Activated T-cell treated with anti-CD3 and anti-CD28 coated beads, Interleukin-2, amount 50 U/mL, for 24 hours (primary cell): ENCODE measurements at regions not wholly inside any gene's neighbourhood (a gene's known extent, or its start where the extent isn't known, plus 50 kb on each side); places are given as distances from the start of the nearest gene placed in this dataset.

Experiments used
- DNase-seq: peaks from one replicate; pipeline ENCODE4 v3.0.0-alpha.2; 2020
- H3K27ac Mint-ChIP-seq: 2 replicates; pipeline ENCODE4 v1.8.0; 2020; ENCODE audit warnings: mild to moderate bottlenecking, mixed read lengths
- H3K27me3 Mint-ChIP-seq: 2 replicates; pipeline ENCODE4 v1.8.0; 2020; ENCODE audit warnings: mixed read lengths
- H3K36me3 Mint-ChIP-seq: 2 replicates; pipeline ENCODE4 v1.8.0; 2020; ENCODE audit warnings: low read depth, mixed read lengths
- H3K4me1 Mint-ChIP-seq: 2 replicates; pipeline ENCODE4 v1.8.0; 2020; ENCODE audit warnings: low read depth, mixed read lengths
- H3K4me3 Mint-ChIP-seq: 2 replicates; pipeline ENCODE4 v1.8.0; 2020; ENCODE audit warnings: mild to moderate bottlenecking, moderate library complexity, mixed read lengths
- H3K9me3 Mint-ChIP-seq: 2 replicates; pipeline ENCODE4 v1.8.0; 2020; ENCODE audit warnings: mixed read lengths

DNA sequence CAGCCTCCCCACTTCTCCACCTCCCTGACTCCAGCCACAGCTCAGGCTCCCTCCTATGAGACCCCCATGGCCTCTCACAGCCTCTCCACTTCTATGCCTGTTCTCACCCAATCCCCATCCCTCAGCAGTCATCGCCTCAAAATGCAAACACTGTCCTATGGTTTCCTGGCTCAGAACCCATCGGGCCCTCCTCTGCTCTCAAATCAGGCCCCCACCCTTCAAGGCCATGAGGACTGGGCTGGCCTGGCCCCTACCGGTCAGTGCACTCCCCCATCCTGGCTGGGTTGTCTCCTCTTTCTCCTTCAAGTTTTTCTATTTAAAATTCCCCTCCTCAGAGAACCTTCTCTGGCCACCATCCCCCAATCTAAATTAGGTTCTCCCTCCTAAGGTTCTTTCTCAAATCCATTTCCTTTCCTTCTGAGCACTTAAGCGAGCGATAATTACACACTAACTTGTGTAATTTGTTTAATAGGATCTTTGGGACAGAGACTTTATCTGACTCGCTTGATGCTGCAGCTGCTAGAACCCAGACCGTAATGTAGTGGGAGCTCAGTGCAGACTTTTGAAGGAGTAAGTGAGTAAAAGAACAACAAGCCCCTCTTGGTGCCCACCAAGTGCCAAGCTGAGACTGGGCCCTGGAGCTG is 347.2 kb downstream of the MATN1 start:
- H3K27ac Mint-ChIP-seq, result no peak overlapping the region
- no peak for DNase-seq
- H3K4me3 Mint-ChIP-seq, result no peak overlapping the region
- H3K4me1 Mint-ChIP-seq, result peaks cover 2% of the 10 kb centered on the region
- no peaks in the 10 kb centered on the region for H3K36me3 Mint-ChIP-seq
- peaks cover 15% of the 10 kb centered on the region for H3K27me3 Mint-ChIP-seq
- no peaks in the 10 kb centered on the region for H3K9me3 Mint-ChIP-seq

- peaks cover 15% of the 10 kb centered on the region for H3K27me3 Mint-ChIP-seq
- no peak overlapping the region for H3K4me3 Mint-ChIP-seq
- no peaks in the 10 kb centered on the region for H3K36me3 Mint-ChIP-seq
- no peaks in the 10 kb centered on the region for H3K9me3 Mint-ChIP-seq
- no peaks in the 10 kb centered on the region for H3K4me1 Mint-ChIP-seq
- no peak overlapping the region for H3K27ac Mint-ChIP-seq
- no peak for DNase-seq
Measured at GRCh38 chr1:30375156-30375555, 348.2 kb downstream of the MATN1 start.

- Mint-ChIP-seq H3K36me3 (no peaks in the 10 kb centered on the region), H3K27me3 (peaks cover 13% of the 10 kb centered on the region), H3K4me1 (no peaks in the 10 kb centered on the region), H3K9me3 (no peaks in the 10 kb centered on the region), H3K4me3 (no peak overlapping the region), H3K27ac (no peak overlapping the region)
- no peak for DNase-seq
Measured at GRCh38 chr1:30374400-30375070, 348.9 kb downstream of the MATN1 start.

GRCh38 chr1:30373471-30374399 is 349.6 kb downstream of the MATN1 start:
- Mint-ChIP-seq H3K36me3 (no peaks in the 10 kb centered on the region), H3K27me3 (peaks cover 13% of the 10 kb centered on the region), H3K27ac (no peak overlapping the region), H3K9me3 (no peaks in the 10 kb centered on the region), H3K4me3 (no peak overlapping the region), H3K4me1 (no peaks in the 10 kb centered on the region)
- no peak for DNase-seq

DNA sequence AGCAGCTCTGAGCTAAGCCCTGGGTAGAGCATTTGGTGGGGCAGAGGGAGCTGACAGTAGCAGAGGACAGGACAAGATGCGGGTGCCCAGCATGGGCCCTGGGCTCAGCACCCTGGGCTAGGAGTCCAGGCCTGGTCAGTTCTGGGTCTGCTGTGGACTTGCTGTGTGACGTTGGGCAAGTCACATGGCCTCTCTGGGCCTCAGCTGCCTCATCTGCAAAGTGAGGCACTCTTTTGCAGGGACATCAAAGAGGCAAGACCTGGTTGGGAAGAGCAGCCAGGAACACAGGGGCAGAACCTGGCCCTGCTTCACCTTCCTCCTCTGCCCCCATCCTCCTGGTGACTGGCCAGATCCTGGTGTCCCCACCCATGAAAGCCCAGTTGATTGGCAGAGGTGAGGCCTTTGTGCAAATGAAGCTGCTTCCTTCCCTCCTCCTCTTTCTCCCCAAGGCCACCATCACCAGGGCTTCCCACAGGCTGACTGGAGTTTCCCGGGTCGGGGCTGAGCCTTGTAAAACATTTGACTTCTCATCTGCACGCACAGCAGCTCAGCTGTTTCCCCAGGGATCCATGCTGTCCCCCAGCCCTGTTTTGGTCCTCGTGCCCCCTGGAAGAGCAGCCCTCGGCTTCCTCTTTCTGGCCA is 350.5 kb downstream of the MATN1 start:
- DNase-seq, result no peak
- no peak overlapping the region for H3K27ac Mint-ChIP-seq

DNA sequence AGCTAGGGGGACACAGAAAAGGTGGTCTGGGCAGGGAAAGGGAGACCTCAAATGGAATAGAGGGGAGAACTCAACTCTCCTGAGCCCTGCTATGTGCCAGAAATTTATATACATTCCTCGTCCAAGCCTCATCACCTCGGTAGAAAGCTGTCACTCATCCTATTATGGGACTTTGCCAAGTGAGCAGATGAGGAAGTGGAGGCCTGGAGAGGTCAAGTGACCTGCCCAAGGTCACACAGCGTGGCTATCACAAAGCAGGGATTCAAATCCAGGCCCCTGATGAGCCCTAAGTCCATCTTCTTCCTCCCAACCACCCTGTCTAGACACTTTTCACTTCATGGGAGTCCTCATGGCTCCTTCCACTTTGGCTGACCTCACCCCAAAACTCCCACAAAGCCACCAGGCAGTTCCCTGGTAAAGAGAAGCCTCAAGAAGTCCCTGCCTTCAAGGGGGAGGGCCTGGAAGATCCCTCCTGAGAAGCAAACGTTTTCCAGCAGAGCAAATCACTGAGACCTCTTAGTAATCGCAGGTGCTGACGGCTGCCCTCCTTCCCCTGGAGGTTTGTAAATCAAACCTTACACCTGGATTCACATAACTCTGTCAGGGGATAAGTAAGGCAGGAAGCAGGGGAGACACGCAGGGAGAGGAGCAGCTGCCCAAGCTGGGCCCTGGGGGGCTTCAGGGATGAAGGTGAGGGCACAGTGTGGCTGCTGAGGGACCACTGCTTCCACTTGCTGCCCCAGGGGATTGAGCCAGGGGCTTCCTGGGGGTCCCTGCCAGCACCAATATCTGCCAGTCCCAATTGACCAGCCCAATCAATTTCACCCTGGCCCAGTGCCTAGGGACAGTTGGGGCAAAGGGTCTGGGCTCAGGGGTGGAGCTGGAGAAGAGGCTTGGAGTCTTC is 351.2 kb downstream of the MATN1 start:
- Mint-ChIP-seq H3K27ac (no peak overlapping the region), H3K36me3 (no peaks in the 10 kb centered on the region), H3K4me1 (no peaks in the 10 kb centered on the region), H3K27me3 (peaks cover 13% of the 10 kb centered on the region), H3K4me3 (no peak overlapping the region), H3K9me3 (no peaks in the 10 kb centered on the region)
- no peak for DNase-seq

More for the DNA sequence above, 350.5 kb downstream of the MATN1 start:
- no peaks in the 10 kb centered on the region for H3K36me3 Mint-ChIP-seq
- H3K27me3 Mint-ChIP-seq, result peaks cover 13% of the 10 kb centered on the region
- no peaks in the 10 kb centered on the region for H3K9me3 Mint-ChIP-seq
- no peaks in the 10 kb centered on the region for H3K4me1 Mint-ChIP-seq
- no peak overlapping the region for H3K4me3 Mint-ChIP-seq

DNA sequence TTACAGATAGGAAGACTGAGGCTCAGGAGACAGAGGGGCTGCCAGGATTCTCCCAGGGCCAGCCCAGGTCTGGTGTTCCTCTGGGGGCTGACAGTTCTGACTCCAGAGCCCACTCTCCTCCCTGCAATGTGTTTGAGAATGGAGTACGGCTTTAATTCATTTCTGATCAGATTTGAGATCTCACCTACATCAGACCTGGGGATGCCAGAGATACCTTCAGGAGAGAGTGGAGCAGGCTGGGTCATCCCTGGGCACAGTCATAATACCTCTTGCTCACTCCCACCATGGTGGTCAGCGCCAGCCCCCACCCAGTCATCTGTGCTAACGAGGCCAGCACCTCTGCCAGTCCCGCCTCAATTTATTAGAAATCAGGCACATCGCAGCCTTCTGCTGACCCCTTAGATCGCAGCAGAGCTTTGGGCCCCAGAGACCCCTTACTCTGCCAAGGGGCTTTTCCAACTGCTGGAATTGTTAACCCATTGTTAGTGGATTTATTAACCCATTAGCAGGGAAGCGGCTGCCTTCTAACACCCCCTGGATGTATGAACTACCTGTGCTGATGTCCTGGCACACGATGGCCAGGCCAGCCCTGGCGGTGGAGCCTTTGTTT is 352.1 kb downstream of the MATN1 start:
- H3K27me3 Mint-ChIP-seq, result peaks cover 7% of the 10 kb centered on the region
- H3K9me3 Mint-ChIP-seq, result no peaks in the 10 kb centered on the region
- no peak overlapping the region for H3K27ac Mint-ChIP-seq
- no peaks in the 10 kb centered on the region for H3K4me1 Mint-ChIP-seq
- no peak for DNase-seq
- no peak overlapping the region for H3K4me3 Mint-ChIP-seq
- H3K36me3 Mint-ChIP-seq, result no peaks in the 10 kb centered on the region

DNA sequence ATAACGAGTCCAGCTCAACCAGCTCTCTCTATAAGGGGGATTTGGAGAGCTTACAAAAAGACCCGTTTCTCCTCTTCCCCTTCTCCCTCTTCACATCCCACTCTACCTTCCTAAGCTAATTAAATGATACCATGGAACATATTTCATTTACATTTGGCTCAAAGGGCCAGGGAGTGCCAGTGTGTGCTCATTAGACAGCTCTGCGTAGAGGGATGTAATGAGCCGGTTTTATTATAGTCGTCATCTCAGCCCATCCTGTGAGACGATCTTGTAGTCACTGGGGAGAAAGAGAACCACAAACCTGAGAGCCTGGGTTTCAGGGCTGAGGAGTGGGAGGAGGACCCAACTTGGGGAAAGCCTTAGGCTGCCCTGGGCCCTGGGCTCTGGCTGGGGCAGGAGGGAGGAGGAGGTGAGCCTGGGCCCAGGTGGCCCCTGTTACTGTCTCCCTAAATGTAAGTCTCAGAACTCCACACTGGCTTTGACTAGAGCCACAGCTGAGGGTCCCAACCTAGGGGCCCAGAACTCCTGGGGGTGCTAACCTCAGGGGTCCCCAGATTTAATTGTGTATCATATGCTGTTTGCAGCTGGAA is 354.6 kb downstream of the MATN1 start:
- Mint-ChIP-seq H3K4me1 (no peaks in the 10 kb centered on the region), H3K4me3 (no peak overlapping the region), H3K36me3 (no peaks in the 10 kb centered on the region), H3K9me3 (no peaks in the 10 kb centered on the region), H3K27ac (no peak overlapping the region), H3K27me3 (peaks cover 11% of the 10 kb centered on the region)
- DNase-seq, result no peak

- no peak overlapping the region for H3K4me3 Mint-ChIP-seq
- no peaks in the 10 kb centered on the region for H3K36me3 Mint-ChIP-seq
- no peaks in the 10 kb centered on the region for H3K4me1 Mint-ChIP-seq
- no peak overlapping the region for H3K27ac Mint-ChIP-seq
- H3K27me3 Mint-ChIP-seq, result peaks cover 15% of the 10 kb centered on the region
- DNase-seq, result no peak
- H3K9me3 Mint-ChIP-seq, result no peaks in the 10 kb centered on the region
Measured at GRCh38 chr1:30366911-30367310, 356.5 kb downstream of the MATN1 start.

DNA sequence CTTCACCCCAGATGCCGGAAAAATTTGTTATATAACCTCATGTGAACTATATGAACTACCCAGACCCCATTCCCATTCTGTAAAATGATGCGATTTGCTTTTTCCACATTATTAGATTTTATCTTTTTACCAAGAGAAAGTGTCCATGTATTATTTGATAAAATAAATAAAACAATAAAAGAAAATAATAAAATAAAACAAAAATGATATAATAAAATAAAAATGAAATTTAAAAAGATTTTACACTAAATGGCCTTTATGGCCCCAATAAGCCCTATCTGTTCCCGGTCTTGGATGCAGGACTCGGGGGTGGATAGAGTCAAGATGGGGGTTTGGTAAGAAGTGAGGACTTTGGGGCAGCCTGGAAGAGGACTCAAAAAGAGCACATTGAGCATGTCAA is 357.2 kb downstream of the MATN1 start:
- no peaks in the 10 kb centered on the region for H3K9me3 Mint-ChIP-seq
- H3K4me3 Mint-ChIP-seq, result no peak overlapping the region

GRCh38 chr1:30365596-30365995 is 357.8 kb downstream of the MATN1 start:
- Mint-ChIP-seq H3K27me3 (peaks cover 16% of the 10 kb centered on the region), H3K4me1 (no peaks in the 10 kb centered on the region), H3K36me3 (no peaks in the 10 kb centered on the region), H3K27ac (no peak overlapping the region), H3K9me3 (no peaks in the 10 kb centered on the region), H3K4me3 (no peak overlapping the region)
- DNase-seq, result no peak

More for the DNA sequence above, 357.2 kb downstream of the MATN1 start:
- Mint-ChIP-seq H3K27ac (no peak overlapping the region), H3K36me3 (no peaks in the 10 kb centered on the region), H3K27me3 (peaks cover 16% of the 10 kb centered on the region), H3K4me1 (no peaks in the 10 kb centered on the region)
- DNase-seq, result no peak

DNA sequence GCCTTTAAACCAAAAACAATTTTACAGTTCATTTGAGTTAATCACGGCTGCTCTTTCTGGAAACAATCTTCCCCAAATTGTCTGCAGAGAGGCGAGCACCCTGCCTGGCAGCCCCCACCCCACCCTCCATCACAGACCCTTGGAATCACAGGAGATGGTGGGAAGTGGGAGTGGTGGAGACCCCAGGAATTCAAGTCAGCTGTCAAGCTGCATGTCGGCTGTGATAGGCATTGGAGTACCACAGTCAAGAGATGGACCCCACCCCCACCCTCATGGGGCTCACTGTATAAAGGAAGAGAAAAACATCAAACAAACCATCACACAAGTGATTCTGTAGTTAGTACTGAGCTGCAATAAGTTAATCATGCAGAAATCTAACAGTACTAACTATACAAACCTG is 360.4 kb downstream of the MATN1 start:
- DNase-seq, result no peak
- no peaks in the 10 kb centered on the region for H3K36me3 Mint-ChIP-seq

DNA sequence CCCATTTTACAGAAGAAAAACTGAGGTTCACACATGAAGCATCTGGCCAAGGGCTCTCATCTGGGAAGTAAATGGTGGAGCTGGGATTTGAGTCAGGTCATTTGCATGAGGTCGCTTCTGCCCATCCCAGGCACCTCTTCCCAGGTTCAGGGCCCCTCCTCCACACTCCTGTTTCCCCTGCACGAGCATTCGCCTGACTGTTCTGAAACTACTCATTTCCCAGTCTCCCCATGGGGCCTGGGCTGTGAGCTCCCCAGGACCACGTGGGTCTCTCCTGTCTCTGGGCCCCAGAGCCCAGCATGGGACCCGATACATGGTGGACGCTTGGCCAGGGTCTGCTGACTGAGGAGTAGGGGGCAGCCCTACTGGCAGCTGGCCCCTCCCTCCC is 360.8 kb downstream of the MATN1 start:
- Mint-ChIP-seq H3K36me3 (no peaks in the 10 kb centered on the region), H3K4me1 (no peaks in the 10 kb centered on the region), H3K27ac (no peak overlapping the region), H3K4me3 (no peak overlapping the region), H3K9me3 (no peaks in the 10 kb centered on the region), H3K27me3 (peaks cover 31% of the 10 kb centered on the region)
- no peak for DNase-seq

More for the DNA sequence above, 360.4 kb downstream of the MATN1 start:
- Mint-ChIP-seq H3K9me3 (no peaks in the 10 kb centered on the region), H3K4me3 (no peak overlapping the region), H3K27me3 (peaks cover 27% of the 10 kb centered on the region), H3K4me1 (no peaks in the 10 kb centered on the region), H3K27ac (no peak overlapping the region)
